ENCODE measurements at regions not wholly inside any gene's neighbourhood (a gene's known extent, or its start where the extent isn't known, plus 50 kb on each side); places are given as distances from the start of the nearest gene placed in this dataset.

- TF ChIP-seq ZNF121 (tag by site-specific recombination; IDR thresholded peaks at IDR 0.05) = no peak
- TF ChIP-seq ZNF302 (tag by site-specific recombination; IDR thresholded peaks at IDR 0.05; ENCODE audit: low read depth) = no peak
- no peak for TF ChIP-seq CTCF (tag by site-specific recombination; IDR thresholded peaks at IDR 0.05)
- TF ChIP-seq ZNF558 (tag by site-specific recombination; IDR thresholded peaks at IDR 0.05) = no peak
- no peak for TF ChIP-seq ZNF747 (tag by site-specific recombination; IDR thresholded peaks at IDR 0.05)
- TF ChIP-seq HOXA7 (CRISPR knock-in tag; IDR thresholded peaks at IDR 0.05; ENCODE audit: borderline replicate concordance) = no peak
These were observed 634.0 kb downstream of the IRX1 start for GRCh38 chr5:4229414-4230292.
